Activated gamma-delta T cell treated with Interleukin-2 at 50 U/mL for 16 hours (primary cell): ENCODE measurements at regions not wholly inside any gene's neighbourhood (a gene's known extent, or its start where the extent isn't known, plus 50 kb on each side); places are given as distances from the start of the nearest gene placed in this dataset.

Experiments
- DNase-seq: peaks from one replicate; pipeline ENCODE4 v3.0.0-alpha.2; 2020

DNA sequence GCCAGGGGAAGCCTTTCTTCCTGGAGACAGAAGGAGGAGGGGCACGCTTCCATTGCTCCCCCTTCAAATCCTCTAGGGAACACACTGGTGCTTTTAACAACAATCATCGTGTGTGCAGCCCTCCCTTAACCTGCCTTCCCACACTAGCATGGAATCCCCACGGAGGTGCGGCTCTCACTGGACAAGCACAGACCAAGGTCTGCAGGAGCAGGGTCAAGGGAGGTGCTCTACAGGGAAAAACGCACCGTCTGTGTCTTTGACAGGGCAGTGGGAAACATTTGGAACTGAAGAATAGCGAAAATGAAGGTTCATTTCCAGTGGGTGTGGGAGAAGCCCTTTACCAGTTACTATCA is 527.1 kb downstream of the QKI start:
- DNase-seq = no peak

DNA sequence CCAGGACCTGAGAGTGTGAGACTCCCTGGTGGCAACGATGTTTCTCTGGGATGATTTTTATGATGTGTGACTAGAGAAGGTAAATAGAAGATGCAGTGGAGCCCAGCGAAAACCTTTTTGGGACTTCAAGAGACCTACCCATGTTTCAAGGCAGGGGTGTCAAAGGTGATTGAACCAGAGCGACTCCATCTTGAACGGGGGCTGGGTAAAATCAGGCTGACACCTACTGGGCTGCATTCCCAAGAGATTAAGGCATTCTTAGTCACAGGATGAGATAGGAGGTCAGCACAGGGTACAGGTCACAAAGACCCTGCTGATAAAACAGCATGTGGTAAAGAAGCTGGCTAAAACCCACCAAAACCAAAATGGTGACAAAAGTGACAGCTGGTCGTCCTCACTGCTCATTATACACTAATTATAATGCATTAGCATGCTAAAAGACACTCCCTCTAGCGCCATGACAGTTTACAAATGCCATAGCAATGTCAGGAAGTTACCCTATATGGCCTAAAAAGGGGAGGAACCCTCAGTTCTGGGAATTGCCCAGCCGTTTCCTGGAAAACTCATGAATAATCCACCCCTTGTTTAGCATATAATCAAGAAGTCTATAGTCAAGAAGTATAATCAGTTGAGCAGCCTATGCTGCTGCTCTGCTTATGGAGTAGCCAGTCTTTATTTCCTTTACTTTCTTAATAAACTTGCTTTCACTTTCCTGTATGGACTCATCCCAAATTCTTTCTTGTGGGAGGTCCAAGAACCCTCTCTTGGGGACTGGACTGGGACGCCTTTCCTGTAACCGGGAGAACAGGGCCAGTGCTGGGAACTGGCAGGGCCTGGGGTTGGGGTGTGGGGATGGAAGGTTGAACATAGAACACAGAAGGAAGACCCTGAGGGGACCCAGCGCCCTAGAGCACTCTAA is 526.4 kb downstream of the QKI start:
- DNase-seq = no peak

DNA sequence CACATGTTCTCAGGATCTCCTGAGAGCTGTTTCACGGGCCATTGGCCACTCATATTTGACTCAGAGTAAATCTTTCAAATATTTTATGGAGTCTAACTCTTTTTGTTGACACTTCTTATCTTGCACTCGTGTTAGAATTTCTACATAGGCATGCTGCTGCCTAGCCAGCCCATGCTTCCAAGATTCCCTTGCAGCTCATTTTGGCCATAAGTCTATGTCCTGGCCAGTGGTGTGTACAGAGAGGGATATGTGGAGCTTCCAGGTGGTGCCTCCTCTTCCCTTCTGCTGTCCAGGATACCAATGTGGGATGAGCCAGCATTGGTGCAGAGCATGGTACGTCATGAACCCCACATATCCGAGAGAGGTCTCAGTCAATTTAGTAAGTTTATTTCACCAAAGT is 522.6 kb downstream of the QKI start:
- DNase-seq = no peak

DNA sequence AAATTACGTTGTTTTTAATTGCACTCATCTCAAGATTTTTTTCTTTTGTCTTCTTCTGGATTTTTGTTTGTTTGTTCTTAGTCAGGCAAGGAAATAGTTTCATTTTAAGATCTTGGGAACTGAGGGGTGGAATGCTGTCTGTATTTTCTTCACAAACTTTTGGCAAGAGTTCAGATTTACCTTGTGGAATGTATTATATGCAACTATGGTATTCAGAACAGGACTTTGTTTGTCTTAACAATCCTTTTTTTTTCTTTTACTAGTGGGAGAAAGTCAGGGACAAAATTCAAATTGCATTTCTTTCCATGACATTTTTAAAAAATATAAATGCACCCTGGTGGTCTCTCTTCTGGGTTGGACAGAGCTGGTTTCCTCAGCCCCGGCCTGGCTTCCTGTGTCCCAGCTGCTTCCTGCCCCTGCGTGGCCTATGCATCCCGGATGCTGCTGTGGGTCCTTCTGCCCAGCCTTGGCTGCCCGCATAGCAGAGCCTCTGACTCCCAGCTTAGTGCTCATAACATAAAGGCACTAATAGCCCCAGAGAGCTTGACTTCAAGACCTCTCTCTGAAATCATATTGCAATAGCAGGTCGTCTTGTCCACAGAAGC is 520.7 kb downstream of the QKI start:
- DNase-seq = no peak

DNA sequence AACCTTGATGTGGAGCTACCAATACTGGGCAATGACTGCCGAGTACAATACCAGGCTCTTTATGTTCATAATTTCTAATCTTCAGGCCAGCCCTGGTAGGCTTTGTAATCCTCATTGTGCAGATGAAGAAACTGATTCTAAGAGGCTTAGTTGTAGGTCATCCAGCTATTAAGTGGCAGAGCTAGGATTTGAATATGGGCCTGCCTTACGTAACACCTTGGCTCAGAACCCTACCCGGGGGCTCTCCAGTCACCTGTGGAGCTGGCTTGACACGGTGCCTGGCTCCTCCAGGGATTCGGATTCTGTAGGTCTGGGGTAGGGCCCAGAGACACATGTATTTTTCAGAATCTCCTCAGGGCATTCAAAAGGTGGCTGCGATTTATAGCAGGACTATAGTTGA is 515.5 kb downstream of the QKI start:
- DNase-seq = no peak

DNA sequence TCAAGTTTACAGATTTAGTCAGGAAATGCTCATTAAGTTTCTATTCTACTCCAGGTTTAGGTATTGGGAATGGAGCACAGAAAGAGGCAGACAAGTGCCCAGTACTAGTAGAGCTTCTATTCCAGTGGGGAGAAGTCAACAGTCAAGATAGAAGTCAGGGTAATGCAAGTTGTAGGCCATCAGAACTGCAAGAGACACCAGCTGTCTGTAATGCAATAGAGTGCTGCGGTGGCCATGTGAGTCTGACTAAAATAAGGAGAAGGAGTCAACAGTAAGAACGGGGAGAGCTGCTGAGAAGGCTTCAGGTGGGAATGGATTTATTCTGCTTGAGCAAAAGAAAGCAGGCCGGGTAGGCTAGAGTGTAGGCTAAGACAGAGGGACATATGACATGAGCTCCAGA is 515.0 kb downstream of the QKI start:
- no peak for DNase-seq

DNA sequence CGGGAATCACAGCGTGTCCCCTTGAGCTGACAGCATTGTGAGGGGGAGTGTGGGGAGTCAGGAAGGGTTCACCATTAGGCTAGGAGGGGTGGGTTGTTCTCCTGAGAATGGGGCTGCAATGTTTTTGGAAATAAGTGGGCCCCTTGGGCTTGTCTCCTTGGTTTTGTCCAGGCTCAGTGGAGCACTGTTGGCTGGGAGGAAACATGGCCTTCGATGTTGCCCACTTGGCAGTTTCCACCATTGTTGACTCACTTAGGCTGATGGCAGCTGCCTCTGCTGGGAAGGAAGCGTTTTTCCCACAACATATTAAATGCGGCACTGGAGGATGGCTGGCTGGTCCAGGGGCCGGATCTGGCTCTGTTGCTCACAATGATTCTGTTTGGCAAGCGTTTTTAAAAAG is 512.1 kb downstream of the QKI start:
- DNase-seq = no peak

DNA sequence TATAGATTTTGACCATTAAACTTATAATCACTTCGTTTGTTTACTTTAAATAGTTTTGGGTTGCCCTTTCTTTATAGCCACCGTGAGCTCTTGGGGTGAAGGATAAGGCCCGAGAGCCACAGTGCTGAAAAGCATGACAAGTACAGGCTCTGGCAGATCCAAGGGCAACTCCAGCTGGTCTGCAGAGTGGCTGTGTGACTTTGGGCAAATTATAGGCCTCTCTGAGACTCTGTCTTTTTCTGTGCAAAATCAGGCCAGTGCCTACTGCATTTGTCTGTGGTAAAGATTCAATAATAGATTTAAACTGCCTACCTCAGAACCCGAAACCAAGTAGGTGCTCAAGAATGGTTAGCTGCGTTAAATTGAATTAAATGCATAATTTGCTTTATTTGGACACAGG is 511.3 kb downstream of the QKI start:
- DNase-seq = no peak

DNA sequence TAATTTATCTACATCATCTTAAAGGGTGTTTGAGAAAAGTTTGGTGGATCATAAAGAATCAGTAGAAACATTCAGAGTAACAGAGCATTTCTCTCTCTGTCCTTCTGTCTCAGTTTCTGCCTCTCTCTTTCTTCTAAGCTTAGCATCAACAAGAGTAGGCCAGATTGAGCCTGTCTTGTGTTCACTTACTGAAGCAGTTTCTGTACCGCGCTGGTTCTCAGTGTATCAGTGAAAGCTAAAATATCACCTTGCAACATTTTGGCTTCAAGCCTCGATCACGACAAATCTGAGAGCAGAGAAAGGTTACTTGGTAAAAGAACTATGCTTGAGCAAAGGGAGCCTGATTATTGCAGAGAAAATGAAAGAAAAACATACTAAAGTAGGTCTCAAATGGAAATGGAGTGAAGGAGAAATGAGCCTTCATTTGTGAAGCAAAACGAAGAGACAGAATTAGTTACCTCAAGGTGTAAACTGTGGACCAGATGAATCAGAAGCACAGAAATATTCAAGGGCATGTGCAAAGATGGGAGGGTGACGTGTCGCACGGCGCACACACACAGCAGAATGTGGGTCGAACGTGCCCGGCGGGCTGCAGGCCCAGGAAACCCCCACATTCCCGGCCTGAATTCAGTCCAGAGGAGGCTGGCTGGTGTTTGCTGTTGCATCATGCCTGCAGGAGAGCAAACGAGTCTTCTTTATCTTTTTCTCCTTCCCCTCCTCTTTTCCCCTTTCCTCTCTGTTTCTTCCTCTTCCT is 509.3 kb downstream of the QKI start:
- no peak for DNase-seq

DNA sequence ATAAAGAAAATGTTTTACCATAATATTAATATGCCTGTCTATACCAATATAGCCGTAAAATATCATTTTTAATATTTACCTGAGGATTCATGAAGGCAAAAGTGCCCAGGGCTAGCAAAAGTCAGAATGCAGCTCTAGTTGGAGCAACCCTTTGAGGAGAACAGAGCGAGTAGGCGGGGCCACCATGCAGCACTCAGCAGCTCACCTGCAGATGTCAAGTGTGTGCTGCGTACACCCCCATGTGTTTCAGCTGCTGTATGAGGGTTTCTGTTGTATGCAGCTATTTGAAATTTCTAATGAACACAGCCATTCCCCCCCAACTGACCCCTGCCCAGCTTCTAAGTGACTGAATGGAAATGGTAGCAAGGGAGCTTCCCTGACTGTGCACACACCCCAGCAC is 508.0 kb downstream of the QKI start:
- DNase-seq = no peak

DNA sequence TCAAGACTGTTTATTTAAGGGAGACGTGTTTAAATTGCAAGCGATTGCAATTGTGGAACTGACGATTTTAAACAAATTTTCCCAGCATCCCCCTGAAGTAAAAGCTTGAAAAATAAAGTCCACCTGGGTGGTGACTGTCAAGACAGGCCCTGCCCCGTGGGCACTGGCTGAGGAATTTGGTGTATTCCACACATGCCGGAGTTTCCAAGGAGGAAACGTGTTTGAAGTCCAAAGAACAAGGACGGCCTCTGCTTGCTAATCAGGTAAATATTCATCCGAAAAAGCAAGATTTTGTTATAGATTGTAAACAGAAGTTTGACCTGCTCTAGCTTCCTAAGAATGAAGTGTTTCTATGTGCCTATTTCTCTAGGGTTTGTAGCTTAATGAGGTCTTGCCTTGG is 505.1 kb downstream of the QKI start:
- DNase-seq = no peak

DNA sequence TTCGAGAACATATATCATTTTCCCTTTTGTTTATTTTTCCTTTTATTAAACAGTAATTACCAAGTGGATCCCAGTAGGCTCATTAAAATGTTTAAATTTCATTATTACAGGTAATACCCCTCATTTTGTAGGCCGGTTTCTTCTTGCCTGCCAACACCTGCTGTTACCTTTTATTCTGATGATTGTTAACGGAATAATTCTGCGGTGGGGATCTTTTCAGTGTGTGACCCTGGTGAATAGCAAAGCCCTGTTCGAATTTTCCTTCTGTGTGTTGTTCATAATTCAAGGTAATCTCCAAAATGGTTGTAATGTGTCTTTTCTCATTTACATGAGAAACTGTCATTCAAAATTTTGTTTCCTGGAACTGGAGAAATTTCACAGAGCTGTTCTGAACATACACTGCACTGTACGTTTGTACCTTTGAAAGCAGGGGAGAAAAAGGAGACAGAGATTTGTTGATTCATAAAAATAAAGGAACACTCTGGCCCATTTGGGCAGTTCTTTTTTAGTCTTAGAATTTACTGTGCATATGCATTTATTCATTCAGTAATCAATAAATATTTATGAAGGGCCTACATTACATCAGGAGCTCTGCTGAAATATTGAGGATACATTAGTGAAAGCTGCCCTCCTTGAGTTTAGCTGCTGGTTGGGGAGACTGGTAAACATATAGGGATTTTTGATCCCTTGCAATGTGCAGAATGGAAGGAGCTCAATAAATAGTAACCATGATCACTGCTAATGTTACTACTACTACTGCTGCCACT is 502.0 kb downstream of the QKI start:
- no peak for DNase-seq

DNA sequence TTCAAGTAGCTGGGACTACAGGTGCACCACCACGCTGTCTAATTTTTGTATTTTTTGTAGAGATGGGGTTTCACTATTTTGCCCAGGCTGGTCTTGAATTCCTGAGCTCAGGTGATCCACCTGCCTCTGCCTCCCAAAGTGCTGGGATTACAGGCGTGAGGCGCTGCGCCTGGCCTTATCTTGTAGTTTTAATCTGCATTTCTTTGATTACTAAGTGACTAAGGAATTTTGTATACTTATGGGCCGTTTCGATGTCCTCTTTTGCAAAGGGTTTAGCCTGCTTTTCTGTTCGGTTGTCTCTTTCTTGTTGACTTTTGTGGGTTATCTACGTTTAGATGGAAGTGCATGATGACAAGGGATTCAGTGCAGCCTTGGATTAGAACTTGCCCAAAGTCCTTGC is 500.6 kb downstream of the QKI start:
- no peak for DNase-seq

DNA sequence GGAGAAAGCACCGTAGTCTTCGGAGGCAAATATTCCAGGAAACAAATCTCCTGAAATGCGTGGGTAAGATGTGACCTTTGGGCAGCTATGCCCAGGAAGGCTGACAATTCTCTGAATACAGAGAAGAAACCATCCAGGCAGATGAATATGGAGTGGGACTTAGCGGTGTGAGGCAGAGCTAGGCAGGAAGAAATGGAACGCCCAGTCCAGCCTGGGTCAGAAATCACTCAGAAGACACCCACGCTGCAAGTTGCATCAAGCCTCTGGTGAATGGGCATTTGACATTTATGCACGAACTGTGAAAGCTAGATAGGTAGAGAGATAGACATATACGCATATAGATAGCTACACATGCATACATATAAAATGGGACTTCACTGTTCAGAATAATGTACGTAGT is 498.5 kb downstream of the QKI start:
- no peak for DNase-seq

DNA sequence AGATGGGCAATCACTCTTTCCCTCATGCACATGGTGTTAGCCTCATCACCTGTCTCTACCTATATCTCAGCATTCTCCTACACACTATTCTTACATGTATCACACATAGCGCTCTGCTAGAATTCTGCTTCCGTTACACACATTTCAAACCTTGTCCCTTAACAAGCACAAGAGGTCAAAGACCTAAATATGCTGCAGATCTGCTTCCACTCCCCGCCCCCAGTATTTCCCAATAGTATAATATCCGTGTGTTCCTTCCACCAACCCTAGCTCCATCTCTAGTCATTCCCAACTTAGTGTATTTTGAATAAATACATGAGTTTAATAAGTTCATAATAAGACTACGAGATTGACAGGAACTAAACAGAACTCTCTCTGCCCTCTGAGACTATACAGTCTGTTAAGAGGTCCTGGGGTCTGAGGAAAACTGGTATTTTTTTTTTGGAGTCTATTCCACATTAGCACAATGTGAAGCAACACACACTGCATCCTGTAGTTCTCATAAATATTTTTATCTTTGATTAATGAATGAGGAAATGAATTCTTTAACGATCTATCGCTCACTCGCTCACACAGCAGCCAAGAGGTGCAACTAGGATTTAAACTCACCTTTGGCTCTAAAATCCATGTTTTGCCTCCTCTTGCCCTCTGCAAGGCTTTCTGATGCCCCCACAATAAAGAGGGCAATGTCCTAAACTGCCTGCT is 491.6 kb downstream of the QKI start:
- no peak for DNase-seq

DNA sequence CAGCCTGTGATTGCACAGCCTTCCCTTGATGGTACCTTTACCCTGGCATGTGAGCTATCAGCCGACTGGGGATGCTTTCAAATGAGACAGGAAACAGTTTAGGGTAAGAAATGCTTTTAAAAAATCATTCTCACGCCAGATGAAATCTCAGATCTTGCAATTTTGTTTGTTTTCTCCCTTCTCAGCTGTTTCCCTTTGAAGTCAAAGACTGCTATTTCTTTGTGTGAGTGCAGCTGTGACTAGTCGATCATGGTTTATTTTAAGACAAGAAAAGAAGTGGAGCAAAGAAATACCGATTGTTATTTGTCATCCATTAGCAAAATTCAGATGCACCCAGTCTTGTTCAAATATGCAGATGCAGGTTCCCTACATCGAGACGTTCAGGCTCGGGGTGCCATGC is 489.7 kb downstream of the QKI start:
- DNase-seq = no peak

DNA sequence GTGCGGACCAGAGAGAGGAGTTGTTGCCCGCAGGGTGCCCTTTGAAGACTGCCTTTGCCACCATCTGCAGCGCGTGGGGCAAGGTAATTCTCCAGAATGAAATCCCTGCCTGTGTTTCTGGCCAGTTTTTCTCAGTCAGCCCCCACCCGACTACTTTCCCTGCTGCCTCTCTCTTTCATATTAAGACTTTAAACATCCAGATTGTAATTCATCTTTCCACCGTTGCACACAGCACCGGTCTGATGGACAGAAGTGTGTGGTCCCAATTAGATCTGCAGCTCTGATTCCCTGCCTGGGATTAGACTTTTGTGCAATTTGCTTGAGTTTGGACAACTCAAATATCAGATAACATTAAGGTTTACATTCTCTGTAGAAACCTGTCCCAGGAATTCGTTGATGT is 489.0 kb downstream of the QKI start:
- no peak for DNase-seq

DNA sequence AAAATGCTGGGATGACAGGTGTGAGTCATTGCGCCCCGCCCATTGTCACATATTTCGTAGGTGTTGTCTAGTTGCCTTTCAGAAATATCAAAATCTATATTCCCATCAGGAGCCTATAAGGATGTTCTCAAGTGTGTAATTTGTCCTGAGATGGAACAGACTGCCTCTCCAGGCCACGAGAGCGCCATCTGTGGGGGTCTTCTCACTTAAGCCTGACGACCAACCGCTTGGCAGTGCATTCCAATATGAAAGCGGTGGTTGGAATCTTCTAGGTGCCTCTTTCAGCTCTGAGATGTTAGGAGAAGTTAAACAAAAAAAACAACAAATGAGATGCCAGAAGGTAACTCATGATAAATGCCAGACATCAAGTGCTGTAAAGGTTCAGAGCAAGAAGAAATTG is 488.5 kb downstream of the QKI start:
- no peak for DNase-seq

DNA sequence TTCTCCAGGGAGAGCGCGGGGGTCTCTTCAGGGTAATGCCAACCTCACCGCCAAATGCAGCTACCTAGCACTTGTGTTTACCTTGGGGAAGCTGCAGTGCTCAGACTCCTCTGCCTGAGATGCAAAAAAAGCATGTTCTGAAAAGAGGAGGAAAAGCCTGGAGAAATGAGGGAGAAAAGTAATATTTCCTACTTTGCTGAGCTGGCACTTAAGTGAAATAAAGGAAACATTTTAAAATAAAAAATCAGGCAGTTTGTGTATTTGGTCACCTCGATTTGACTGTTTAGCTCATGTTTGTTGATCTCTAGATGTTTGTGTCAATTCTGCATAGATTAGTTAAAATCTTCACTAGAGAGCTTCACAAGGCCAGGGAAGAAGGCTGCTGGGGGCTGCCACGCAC is 487.2 kb downstream of the QKI start:
- DNase-seq = no peak

DNA sequence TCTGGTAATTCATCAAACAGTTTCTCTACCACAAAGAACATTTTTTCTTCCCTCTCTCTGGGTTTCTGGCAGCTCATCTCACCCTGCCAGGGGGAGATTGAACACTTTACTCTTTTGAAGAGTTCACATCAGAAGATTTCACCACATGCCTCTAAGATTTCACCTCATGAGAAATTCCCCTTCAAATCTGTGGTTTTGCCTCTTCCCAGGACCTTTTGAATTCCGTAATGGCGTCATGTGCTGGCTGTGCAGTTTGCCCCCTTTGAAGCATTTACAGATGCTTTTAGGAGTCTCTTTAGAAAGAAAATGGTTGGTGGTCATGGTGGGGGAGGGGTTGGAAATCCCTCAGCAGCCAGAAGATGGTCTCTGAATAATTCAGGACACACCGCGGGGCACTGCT is 486.1 kb downstream of the QKI start:
- no peak for DNase-seq

DNA sequence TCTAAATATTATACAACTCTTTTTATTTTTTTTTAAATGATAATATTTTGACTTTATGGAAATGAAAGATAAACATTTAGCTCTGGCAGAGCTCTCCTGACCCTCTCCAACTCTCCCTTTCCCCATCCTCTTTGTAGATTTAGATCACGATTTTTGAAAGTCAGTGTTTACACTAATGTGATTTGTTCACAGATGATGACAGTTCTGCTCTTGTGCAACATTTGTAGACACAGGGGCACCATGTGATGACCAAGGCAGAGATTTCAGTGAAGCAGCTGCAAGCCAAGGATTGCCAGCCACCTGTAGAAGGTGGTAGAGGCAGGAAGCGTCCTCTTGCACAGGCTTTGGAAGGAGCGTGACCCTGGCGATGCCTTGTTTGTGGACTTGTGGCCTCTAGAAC is 483.2 kb downstream of the QKI start:
- no peak for DNase-seq

DNA sequence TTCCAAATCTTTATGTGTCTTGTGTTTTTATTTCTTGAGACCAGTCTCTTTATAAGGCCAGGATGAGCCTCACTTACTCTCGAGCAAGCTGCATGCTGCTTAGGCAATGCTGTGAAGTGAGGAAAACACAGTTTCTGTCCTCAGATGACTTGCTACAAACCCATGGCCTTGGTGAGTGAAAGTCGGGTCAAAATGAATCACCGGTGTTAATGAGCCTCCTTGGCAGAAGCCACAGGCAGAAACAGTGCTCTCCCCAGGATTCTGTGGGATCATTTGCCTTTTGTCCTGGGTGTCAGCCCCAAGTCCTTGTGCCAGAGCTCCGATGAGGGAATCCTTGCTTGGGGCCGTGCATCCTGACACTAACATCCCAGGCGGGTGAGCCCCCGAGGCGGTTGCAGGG is 482.5 kb downstream of the QKI start:
- no peak for DNase-seq

DNA sequence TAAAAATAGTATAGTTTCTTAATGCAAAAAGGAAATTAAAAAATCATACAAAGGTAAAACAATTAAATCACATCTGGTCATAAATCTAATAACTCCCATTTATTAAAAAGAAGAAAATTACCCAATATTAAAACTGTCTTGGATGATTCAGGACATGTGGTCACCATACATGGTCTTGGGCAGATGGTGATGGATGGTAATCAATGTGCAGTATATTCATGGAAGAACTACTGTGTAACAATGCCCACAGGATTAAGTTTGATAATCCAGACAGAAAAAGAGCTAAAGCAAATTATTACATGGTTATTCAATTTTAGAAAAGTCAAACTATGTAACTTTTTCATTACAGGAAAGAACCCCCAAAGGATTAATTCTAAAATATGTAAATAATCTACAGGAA is 480.6 kb downstream of the QKI start:
- DNase-seq = no peak
